Left cardiac atrium (tissue), 4 donors: ENCODE measurements at regions not wholly inside any gene's neighbourhood (a gene's known extent, or its start where the extent isn't known, plus 50 kb on each side); places are given as distances from the start of the nearest gene placed in this dataset.

Source experiments
- ATAC-seq, 2 donors: fragments of 200-7000 bp; cut with Tn5 transposase; one replicate each; pipeline ENCODE4 v1.9.1; 2020; ENCODE audit warnings: mild to moderate bottlenecking in 2 of 2, moderate library complexity in 2 of 2
- DNase-seq: peaks from one replicate; pipeline ENCODE4 v3.0.0-alpha.2; 2020
- intact Hi-C, 2 donors: fragments of 100-400 bp; cut with DNase I; formaldehyde crosslinking; loops; one replicate each; pipeline versions ENCODE4 v1.14.1 to v1.15.1; 2022 to 2023
- donor health status: DM: no; HTN: yes; CAD: no.
- donor health status: DM: no; HTN: yes; CAD: no; lungs with severe emphysema.
- donor health status: DM: yes; HTN: yes; CAD: no.
- donor health status: Dilated cardiomyopathy.

- ATAC-seq: peak; percentile 82 to 98
- intact Hi-C loops: no loop called here
- peak; percentile 72 for DNase-seq
Measured at GRCh38 chr7:50962962-50963374, 180.3 kb upstream of the GRB10 start.

- intact Hi-C loops: no loop called here
Measured at GRCh38 chr7:50962281-50962883, 179.7 kb upstream of the GRB10 start.

DNA sequence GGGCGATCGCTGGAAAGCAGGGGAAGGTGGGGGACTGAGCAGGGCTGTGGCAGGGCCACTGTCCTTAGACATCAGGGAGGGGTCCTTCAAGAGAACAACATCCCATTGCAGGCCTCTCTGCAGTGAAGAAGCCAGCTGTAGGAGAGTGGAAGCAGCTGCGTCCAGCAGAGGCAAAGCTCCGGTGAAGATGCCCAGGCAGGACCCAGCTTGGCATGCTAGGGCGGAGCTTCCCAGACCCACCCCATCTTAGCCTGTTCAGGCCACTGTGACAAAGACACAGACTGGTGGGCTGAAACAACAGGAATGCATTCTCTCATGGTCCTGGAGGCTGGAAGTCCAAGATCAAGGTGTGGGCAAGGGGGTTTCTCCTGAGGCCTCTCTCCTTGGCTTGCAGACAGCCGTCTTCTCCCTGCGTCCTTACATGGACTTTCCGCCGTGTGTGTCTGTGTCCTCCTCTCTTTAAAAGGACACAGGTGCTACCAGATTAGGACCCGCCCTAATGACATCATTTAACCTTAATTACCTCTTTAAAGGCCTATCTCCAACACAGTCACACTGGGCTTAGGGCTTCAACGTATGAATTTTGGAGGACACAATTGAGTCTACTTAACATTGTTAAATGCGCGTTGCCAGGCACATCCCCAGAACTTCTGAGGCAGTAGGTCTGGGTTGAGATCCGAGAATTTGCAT, 178.1 kb upstream of the GRB10 start:
- no peak for ATAC-seq
- intact Hi-C loops: no loop called here
- no peak for DNase-seq

More at GRCh38 chr7:50962281-50962883, 179.7 kb upstream of the GRB10 start:
- DNase-seq (no peak), ATAC-seq (no peak)

DNA sequence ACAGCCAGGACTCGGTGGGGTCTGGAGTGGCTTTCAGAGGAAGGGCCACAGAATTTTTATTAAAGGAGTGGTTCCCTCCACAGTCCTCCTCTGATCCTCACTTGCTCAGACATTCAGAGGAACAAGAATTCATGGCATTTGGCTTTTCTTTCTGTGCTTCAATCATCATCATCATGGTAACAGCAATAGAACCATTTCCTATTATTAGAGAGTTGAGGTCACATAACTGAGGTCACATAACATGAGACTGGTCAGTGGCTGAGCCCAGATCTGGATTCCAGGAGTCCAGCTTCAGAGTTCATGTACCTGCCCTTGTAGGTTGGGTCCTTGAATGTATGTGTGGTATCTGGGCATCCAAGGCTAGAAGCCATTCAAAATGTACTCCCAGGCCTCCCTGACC, 177.3 kb upstream of the GRB10 start:
- intact Hi-C loops: no loop called here
- ATAC-seq (no peak), DNase-seq (no peak)

DNA sequence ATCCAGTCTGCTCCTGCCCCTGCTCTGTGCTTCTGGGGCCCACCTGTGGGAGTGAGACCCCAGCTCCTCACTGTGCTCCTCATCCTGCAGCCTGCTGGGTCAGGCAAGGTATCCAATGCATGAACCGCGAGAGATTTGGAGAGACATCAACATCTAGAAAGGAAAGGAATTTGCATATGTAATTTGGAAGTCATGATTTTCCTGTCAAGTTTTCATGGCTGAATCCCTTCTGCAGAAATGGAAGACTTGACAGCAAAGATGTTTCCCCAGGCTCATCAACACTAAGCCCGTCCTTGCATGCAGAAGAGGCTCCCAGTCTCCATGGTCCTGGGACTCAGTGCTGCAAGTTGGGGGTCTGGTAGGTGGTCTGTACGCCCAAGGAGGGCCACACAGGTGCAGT, 176.9 kb upstream of the GRB10 start:
- intact Hi-C loops: no loop called here
- ATAC-seq (no peak), DNase-seq (no peak)

- DNase-seq: no peak
- no peak for ATAC-seq
- intact Hi-C loops: no loop called here
Measured at GRCh38 chr7:50957855-50958254, 175.2 kb upstream of the GRB10 start.

DNA sequence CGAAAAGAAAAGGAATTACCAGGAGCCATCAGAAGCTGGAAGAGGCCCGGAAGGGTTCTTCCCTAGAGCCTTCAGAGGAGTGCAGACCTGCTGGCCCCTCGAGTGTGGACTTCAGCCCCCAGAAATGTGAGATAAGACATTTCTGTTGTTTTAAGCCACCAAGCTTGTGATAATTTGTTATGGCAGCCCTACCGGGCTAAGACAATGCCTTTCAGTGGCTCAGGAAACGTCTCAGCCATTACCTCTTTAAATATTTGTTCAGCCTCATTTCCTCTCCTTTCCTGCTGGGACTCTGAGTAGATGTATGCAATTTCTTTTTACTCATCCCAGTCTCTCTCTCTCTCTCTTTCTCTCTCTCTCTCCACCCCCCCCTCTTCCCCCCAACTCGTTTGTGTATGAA, 174.7 kb upstream of the GRB10 start:
- no peak for DNase-seq
- no peak for ATAC-seq
- intact Hi-C loops: no loop called here

GRCh38 chr7:50956522-50957155, 173.9 kb upstream of the GRB10 start:
- ATAC-seq (no peak), DNase-seq (no peak)
- intact Hi-C loops: no loop called here

DNA sequence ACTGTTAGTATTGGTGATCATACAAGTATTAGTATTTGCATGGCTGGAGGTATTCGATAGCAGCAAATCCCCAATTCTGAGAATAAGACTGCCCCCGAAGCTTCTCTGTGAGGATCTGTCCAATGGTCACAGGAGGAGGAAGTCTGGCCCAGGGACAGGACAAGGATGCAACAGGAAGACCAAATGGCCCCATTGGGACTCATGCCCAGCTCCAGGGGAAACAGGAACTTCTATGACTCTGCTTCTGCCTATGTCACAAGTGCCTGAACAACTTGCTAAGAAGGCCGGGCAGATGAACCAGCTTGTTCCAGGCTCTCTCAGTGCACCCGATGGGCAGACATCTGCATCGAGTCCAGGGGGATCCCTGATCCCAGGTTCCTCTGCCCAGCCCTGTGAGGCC, 172.0 kb upstream of the GRB10 start:
- ATAC-seq (peak in 1 of 2 donors; percentile 15), DNase-seq (no peak)

DNA sequence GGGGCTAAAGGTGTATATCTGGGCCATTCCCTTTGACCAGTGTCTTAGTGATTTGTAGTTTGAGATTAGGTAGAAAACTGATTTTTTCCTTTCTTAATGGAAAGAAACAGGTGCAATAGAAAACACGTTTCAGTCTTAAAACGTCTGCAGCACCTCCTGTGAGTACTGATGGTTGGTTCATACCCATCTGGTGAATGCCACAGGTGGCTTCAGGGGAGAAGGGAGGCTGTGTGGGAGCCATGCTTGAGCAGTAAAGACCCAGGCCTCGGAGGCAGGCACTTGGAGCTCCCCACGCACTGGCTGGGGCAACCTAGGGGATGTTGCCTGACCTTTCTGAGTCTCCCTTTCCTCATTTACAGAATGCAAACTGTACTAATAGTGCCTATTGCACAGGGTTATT, 171.5 kb upstream of the GRB10 start:
- ATAC-seq (no peak), DNase-seq (no peak)
- intact Hi-C loops: no loop called here

More for the DNA sequence above, 172.0 kb upstream of the GRB10 start:
- intact Hi-C loops: no loop called here

- DNase-seq (no peak), ATAC-seq (peak; percentile 55 to 85)
- intact Hi-C loops: no loop called here
Measured at GRCh38 chr7:50953820-50954219, 171.1 kb upstream of the GRB10 start.

GRCh38 chr7:50953303-50953702, 170.6 kb upstream of the GRB10 start:
- no peak for DNase-seq
- peak; percentile 59 to 73 for ATAC-seq
- intact Hi-C loops: no loop called here

GRCh38 chr7:50952544-50952943, 169.8 kb upstream of the GRB10 start:
- intact Hi-C loops: no loop called here
- no peak for ATAC-seq
- no peak for DNase-seq

DNA sequence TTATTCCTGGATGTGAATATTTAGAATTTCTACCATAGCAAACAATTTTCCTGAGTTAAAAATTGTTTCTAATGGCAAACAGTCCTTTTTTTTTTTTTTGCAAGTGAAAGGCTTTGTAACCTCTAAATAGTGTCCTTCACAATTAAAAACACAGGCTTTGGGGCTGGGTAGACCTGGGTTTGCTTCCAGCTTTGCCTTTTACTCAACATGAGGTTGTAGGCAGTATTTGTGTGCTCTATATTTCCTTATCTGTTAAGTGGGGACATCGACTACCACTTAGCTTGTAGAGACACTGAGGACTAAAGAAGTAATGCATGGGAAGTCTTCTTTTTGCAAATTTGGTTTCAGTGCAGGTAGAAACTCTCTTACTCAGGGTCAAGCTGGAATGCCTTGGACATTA, 169.4 kb upstream of the GRB10 start:
- DNase-seq (no peak), ATAC-seq (no peak)
- intact Hi-C loops: no loop called here

DNA sequence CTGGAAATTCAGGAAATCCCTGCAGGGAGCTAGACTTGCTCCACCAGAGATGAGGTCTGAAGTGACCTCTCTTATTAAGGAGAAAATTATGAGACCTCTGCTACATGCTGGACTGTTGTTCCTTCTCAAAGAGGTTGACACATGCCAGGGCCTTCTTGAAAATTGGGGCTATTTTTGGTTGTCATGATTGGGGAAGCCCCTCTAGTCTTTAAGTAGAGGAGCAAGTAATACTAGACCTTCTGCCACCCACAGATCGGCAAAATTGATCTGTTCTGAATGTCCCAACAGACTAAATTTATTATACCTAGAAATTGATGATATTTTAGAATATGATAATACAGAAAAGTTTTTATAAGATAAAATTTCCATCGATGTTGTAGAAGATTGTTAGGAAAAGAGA, 160.8 kb upstream of the GRB10 start:
- no peak for ATAC-seq
- DNase-seq: no peak
- intact Hi-C loops: no loop called here

DNA sequence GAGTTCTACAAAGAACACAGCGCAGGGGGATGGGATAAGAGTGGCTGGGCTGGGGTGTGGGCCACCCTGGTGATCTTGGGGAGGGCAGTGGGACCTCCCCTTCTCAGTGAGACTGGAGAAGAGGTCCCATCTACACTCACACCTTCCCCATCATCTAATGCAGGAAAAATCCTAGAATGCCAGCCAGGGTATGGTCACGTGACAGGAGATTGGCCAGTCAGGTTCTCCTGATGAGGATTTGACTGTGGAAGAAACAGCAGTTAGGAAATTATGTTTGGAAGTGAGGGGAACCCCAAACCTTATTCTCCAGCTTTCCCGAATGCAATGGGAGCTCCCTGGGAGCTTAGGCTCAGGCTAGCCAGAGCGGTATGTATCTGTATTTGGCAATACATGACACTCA, 158.8 kb upstream of the GRB10 start:
- no peak for DNase-seq
- intact Hi-C loops: no loop called here
- no peak for ATAC-seq

- intact Hi-C loops: no loop called here
- no peak for ATAC-seq
- DNase-seq: no peak
Measured at GRCh38 chr7:50940621-50941020, 157.9 kb upstream of the GRB10 start.

DNA sequence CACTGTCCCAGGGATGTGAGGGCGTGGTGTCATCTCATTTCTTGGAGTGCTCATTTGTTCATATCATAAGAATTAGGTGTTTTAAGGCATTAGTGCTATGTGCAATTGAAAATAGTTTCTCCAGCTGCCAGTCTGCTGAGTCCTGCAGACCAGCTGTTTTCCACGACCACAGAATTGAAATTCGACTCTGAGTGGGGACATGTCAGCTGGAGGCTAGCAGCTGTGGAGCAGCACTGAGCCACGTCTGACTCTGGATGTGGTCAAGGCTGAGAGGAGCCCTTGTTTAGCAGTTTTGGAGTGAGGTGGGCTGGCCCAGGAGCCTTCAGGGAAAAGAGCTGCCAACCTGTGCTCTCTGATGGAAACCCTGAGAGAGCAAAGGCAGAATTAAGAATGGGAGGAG, 156.3 kb upstream of the GRB10 start:
- DNase-seq (no peak), ATAC-seq (peak in 1 of 2 donors; percentile 67)
- intact Hi-C loops: no loop called here

GRCh38 chr7:50937727-50938126, 155.0 kb upstream of the GRB10 start:
- DNase-seq (no peak), ATAC-seq (no peak)
- intact Hi-C loops: no loop called here

- ATAC-seq (no peak), DNase-seq (no peak)
- intact Hi-C loops: no loop called here
Measured at GRCh38 chr7:50926049-50926448, 143.4 kb upstream of the GRB10 start.

DNA sequence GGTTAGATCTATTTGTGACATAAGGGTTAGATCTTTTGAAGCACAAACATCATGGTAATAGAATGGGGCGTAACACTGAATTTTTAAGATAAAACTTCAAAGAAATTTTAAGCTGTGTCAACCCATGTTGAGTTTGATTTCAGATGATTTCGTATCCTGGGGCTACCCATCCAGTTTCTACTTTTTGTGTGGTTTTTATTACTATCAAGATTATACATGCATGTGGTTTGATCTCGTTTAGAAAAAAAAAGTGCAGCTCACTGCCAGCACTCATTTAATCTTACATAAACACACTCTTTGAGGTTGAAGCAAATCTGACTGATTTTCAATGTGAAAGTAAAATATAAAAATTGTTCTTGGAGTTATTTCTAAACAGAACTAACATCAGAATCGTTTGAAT, 140.8 kb upstream of the GRB10 start:
- intact Hi-C loops: no loop called here
- DNase-seq (no peak), ATAC-seq (no peak)
